ENCODE measurements at regions not wholly inside any gene's neighbourhood (a gene's known extent, or its start where the extent isn't known, plus 50 kb on each side); places are given as distances from the start of the nearest gene placed in this dataset.

- BruUV-seq (replicated peaks) = no TSS peak
- no peak for FAIRE-seq
These were observed 54.0 kb upstream of the DLG1 start for GRCh38 chr3:197352382-197352781.

GRCh38 chr3:197350446-197350845 is 52.0 kb upstream of the DLG1 start:
- DNase-seq (ENCODE audit: low spot score) (no peak), FAIRE-seq (no peak), ATAC-seq (no peak)
- no peak overlapping the region for H3K4me2 ChIP-seq (ENCODE audit: low read depth, low read length)
- no peak overlapping the region for H3K27ac ChIP-seq (ENCODE audit: extremely low read length, insufficient read depth, low read length)
- intact Hi-C loops (cut with micrococcal nuclease; ENCODE audit: unreplicated experiment) = no loop called here
- no peaks in the 10 kb centered on the region for H3K79me2 ChIP-seq (ENCODE audit: insufficient read depth, low read length)
- in situ Hi-C loops (cut with HindIII; ENCODE audit: extremely low pct_ligation_motif_present, low pct_unique_long_range_greater_than_20kb) = no loop called here
- no peak overlapping the region for H3K4me3 ChIP-seq (replicated peaks in 1 of 3; ENCODE audit: insufficient read depth in 1 of 3, low read depth in 2 of 3, low read length in 3 of 3)
- no peaks in the 10 kb centered on the region for H3K36me3 ChIP-seq (replicated peaks in 1 of 2; ENCODE audit: control insufficient read depth in 1 of 2, insufficient read depth in 2 of 2, low read length in 2 of 2)
- no peaks in the 10 kb centered on the region for H3K9me3 ChIP-seq (ENCODE audit: low read length)
- H3K27me3 ChIP-seq (ENCODE audit: control insufficient read depth in 1 of 2, insufficient read depth in 2 of 2, low read length in 2 of 2) = no peaks in the 10 kb centered on the region
- H3K9ac ChIP-seq (ENCODE audit: insufficient read depth, low read depth, low read length) = no peak overlapping the region
- ChIA-PET POLR2A (interaction anchor here (0.9 kb wide), 1 partner anchor 20 kb away, joined by 3 read pairs; no protein-coding TSS in a partner anchor), CTCF (ENCODE audit: low intra/inter-chr PET ratio, low total read pairs) (no interaction called here)
- no peaks in the 10 kb centered on the region for H4K20me1 ChIP-seq (ENCODE audit: insufficient read depth, low read length)
- no peak overlapping the region for H2AFZ ChIP-seq (ENCODE audit: low read length)
- peaks cover 27% of the 10 kb centered on the region for H3K4me1 ChIP-seq (ENCODE audit: insufficient read depth, low read length)
- 93% methylated on average over 13 of the region's 13 CpGs for WGBS (ENCODE audit: low lambda C conversion rate)
- no TSS peak for BruUV-seq (replicated peaks)
- TF ChIP-seq ZSCAN31 (CRISPR knock-in tag; IDR thresholded peaks at IDR 0.05; ENCODE audit: low read depth) = no peak
- no peak for TF ChIP-seq THAP7 (CRISPR knock-in tag; IDR thresholded peaks at IDR 0.05)
- TF ChIP-seq ZBTB33 (CRISPR knock-in tag; IDR thresholded peaks at IDR 0.05) = peak; percentile 56; the same call in 1 of the 2 replicates

More at GRCh38 chr3:197352382-197352781, 54.0 kb upstream of the DLG1 start:
- DNase-seq (ENCODE audit: low spot score) = no peak
- CTCF ChIA-PET (ENCODE audit: low intra/inter-chr PET ratio, low total read pairs) = no interaction called here
- no peaks in the 10 kb centered on the region for H3K79me2 ChIP-seq (ENCODE audit: insufficient read depth, low read length)
- no peak overlapping the region for H3K27ac ChIP-seq (ENCODE audit: extremely low read length, insufficient read depth, low read length)
- H3K4me2 ChIP-seq (ENCODE audit: low read depth, low read length) = no peak overlapping the region
- ATAC-seq = no peak
- peak; percentile 49; the same call in 1 of the 2 replicates for TF ChIP-seq ZNF281 (CRISPR knock-in tag; IDR thresholded peaks at IDR 0.05; ENCODE audit: borderline replicate concordance)
- no peak for TF ChIP-seq NPAS2 (CRISPR knock-in tag; IDR thresholded peaks at IDR 0.05; ENCODE audit: borderline replicate concordance)
- POLR2A ChIA-PET = interaction anchor here (1.5 kb wide), 1 partner anchor 54 kb away, joined by 5 read pairs; no protein-coding TSS in a partner anchor
- intact Hi-C loops (cut with micrococcal nuclease; ENCODE audit: unreplicated experiment) = no loop called here
- no peaks in the 10 kb centered on the region for H3K36me3 ChIP-seq (replicated peaks in 1 of 2; ENCODE audit: control insufficient read depth in 1 of 2, insufficient read depth in 2 of 2, low read length in 2 of 2)
- H2AFZ ChIP-seq (ENCODE audit: low read length) = no peak overlapping the region
- H3K4me3 ChIP-seq (replicated peaks in 1 of 3; ENCODE audit: insufficient read depth in 1 of 3, low read depth in 2 of 3, low read length in 3 of 3) = no peak overlapping the region
- H3K27me3 ChIP-seq (ENCODE audit: control insufficient read depth in 1 of 2, insufficient read depth in 2 of 2, low read length in 2 of 2) = no peaks in the 10 kb centered on the region
- H4K20me1 ChIP-seq (ENCODE audit: insufficient read depth, low read length) = no peaks in the 10 kb centered on the region
- in situ Hi-C loops (cut with HindIII; ENCODE audit: extremely low pct_ligation_motif_present, low pct_unique_long_range_greater_than_20kb) = no loop called here
- no peaks in the 10 kb centered on the region for H3K9me3 ChIP-seq (ENCODE audit: low read length)
- H3K4me1 ChIP-seq (ENCODE audit: insufficient read depth, low read length) = peaks cover 45% of the 10 kb centered on the region
- H3K9ac ChIP-seq (ENCODE audit: insufficient read depth, low read depth, low read length) = no peak overlapping the region
- WGBS (ENCODE audit: low lambda C conversion rate) = 93% methylated on average over 4 of the region's 5 CpGs

Data from HepG2 (cell line).